H1 (cell line): ENCODE measurements at regions not wholly inside any gene's neighbourhood (a gene's known extent, or its start where the extent isn't known, plus 50 kb on each side); places are given as distances from the start of the nearest gene placed in this dataset.

Experiments
- CTCF ChIA-PET: fragments of 300-600 bp; sonication (Branson Sonifier 250); formaldehyde crosslinking; loops from one replicate; lab custom pipeline; 2021; ENCODE audit not compliant: partially characterized antibody; lab: Charles Lee
- POLR2A ChIA-PET: fragments of 300-600 bp; sonication (Branson Sonifier 250); formaldehyde crosslinking; loops from one replicate; lab custom pipeline; 2021; ENCODE audit warnings: inconsistent platforms; ENCODE audit not compliant: partially characterized antibody; lab: Charles Lee
- DNase-seq, 2 experiments: peaks; one replicate each; pipeline versions ENCODE4 v3.0.0 to v3.0.0-alpha.2; 2010 to 2022; ENCODE audit warnings: low spot score in 2 of 2, low read depth in 1 of 2, mixed read lengths in 1 of 2
- FAIRE-seq: peaks from 2 replicates; lab custom pipeline; 2011; peaks lifted over from hg19 to GRCh38; lab: Jason Lieb, UNC
- H2AFZ ChIP-seq: 2 replicates; pipeline ENCODE4 v1.8.1; 2012; ENCODE audit warnings: low read length, inconsistent platforms
- H2AK5ac ChIP-seq: 2 replicates; pipeline ENCODE4 v1.6.1; 2013; ENCODE audit warnings: low read depth, low read length
- H2BK120ac ChIP-seq: replicated peaks from 2 replicates; pipeline ENCODE3; 2013; ENCODE audit warnings: low read depth, low read length, inconsistent platforms
- H2BK12ac ChIP-seq: 2 replicates; pipeline ENCODE4 v1.6.1; 2013; ENCODE audit warnings: low read depth, low read length
- H2BK15ac ChIP-seq: 2 replicates; pipeline ENCODE4 v1.6.1; 2013; ENCODE audit warnings: low read length
- H2BK20ac ChIP-seq: 2 replicates; pipeline ENCODE4 v1.6.1; 2013; ENCODE audit warnings: low read length
- H2BK5ac ChIP-seq: 2 replicates; pipeline ENCODE4 v1.6.1; 2013; ENCODE audit warnings: low read depth, low read length
- H3K14ac ChIP-seq: 2 replicates; pipeline ENCODE4 v1.6.1; 2013; ENCODE audit warnings: inconsistent platforms; ENCODE audit not compliant: insufficient read length
- H3K18ac ChIP-seq: 2 replicates; pipeline ENCODE4 v1.6.1; 2013; ENCODE audit warnings: low read length; ENCODE audit errors: extremely low read depth
- H3K23ac ChIP-seq: 2 replicates; pipeline ENCODE4 v1.6.1; 2013; ENCODE audit warnings: inconsistent platforms; ENCODE audit not compliant: insufficient read length
- H3K23me2 ChIP-seq: 2 replicates; pipeline ENCODE4 v1.6.1; 2013; ENCODE audit warnings: low read depth, low read length
- H3K27ac ChIP-seq: 2 replicates; pipeline ENCODE4 v1.6.1; 2011; ENCODE audit warnings: low read depth, low read length, inconsistent platforms
- H3K27me3 ChIP-seq, 4 experiments: replicated peaks in 1 of 4; 1 replicate in 1 of 4; 2 replicates in 3 of 4; pipeline versions ENCODE4 v1.6.1 to v1.8.1; 2011 to 2013; ENCODE audit warnings: low read length in 3 of 4, mild to moderate bottlenecking in 3 of 4, inconsistent platforms in 2 of 4, mixed read lengths in 2 of 4, moderate library complexity in 1 of 4; ENCODE audit not compliant: control insufficient read depth in 3 of 4, insufficient read depth in 3 of 4; ENCODE audit errors: extremely low read depth in 1 of 4
- H3K36me3 ChIP-seq, 4 experiments: 2 replicates each; pipeline versions ENCODE4 v1.6.1 to v1.8.1; 2011 to 2013; ENCODE audit warnings: mild to moderate bottlenecking in 4 of 4, low read length in 3 of 4, moderate library complexity in 2 of 4, control low read depth in 1 of 4, inconsistent platforms in 1 of 4; ENCODE audit not compliant: insufficient read depth in 4 of 4, control insufficient read depth in 2 of 4
- H3K4ac ChIP-seq: replicated peaks from 2 replicates; pipeline ENCODE3; 2013; ENCODE audit warnings: low read length, low read depth, mixed read lengths, inconsistent platforms; ENCODE audit not compliant: insufficient read length
- H3K4me1 ChIP-seq, 4 experiments: replicated peaks in 1 of 4; 1 replicate in 1 of 4; 2 replicates in 3 of 4; pipeline versions ENCODE4 v1.6.1 to v1.8.1; 2011 to 2013; ENCODE audit warnings: low read length in 3 of 4, inconsistent platforms in 2 of 4, mixed read lengths in 1 of 4; ENCODE audit not compliant: insufficient read depth in 4 of 4, control insufficient read depth in 3 of 4
- H3K4me2 ChIP-seq, 2 experiments: 2 replicates each; pipeline versions ENCODE4 v1.6.1 to v1.8.1; 2011 to 2013; ENCODE audit warnings: low read depth in 2 of 2, low read length in 2 of 2, control low read depth in 1 of 2, inconsistent platforms in 1 of 2, mild to moderate bottlenecking in 1 of 2; ENCODE audit not compliant: insufficient read depth in 1 of 2
- H3K4me3 ChIP-seq, 4 experiments: fragments of 200-600, 300-600 bp in 1 of 4; sonication (generic), shearing (Covaris generic), sonication (Bioruptor Twin) in 1 of 4; 2 replicates each; pipeline versions ENCODE4 v1.5.1 to v1.8.1; 2011 to 2016; ENCODE audit warnings: low read length in 4 of 4, low read depth in 3 of 4, control low read depth in 2 of 4, inconsistent platforms in 2 of 4, mild to moderate bottlenecking in 2 of 4, mixed read lengths in 1 of 4, moderate library complexity in 1 of 4; ENCODE audit not compliant: insufficient read depth in 2 of 4; ENCODE audit errors: extremely low read depth in 1 of 4
- H3K56ac ChIP-seq: replicated peaks from 2 replicates; pipeline ENCODE3; 2013; ENCODE audit warnings: low read depth, mild to moderate bottlenecking, mixed read lengths, low read length, inconsistent platforms; ENCODE audit not compliant: insufficient read length
- H3K79me1 ChIP-seq: 2 replicates; pipeline ENCODE4 v1.6.1; 2013; ENCODE audit warnings: low read depth, low read length, control low read depth
- H3K79me2 ChIP-seq, 2 experiments: 2 replicates each; pipeline versions ENCODE4 v1.6.1 to v1.8.1; 2012 to 2013; ENCODE audit warnings: low read length in 2 of 2, mild to moderate bottlenecking in 2 of 2, inconsistent platforms in 1 of 2; ENCODE audit not compliant: insufficient read depth in 2 of 2, control insufficient read depth in 1 of 2
- H3K9ac ChIP-seq, 4 experiments: replicated peaks in 1 of 4; 1 replicate in 1 of 4; 2 replicates in 3 of 4; pipeline versions ENCODE4 v1.6.1 to v1.8.1; 2011 to 2013; ENCODE audit warnings: low read depth in 3 of 4, low read length in 3 of 4, control low read depth in 2 of 4, mild to moderate bottlenecking in 2 of 4, moderate library complexity in 2 of 4, inconsistent platforms in 1 of 4; ENCODE audit errors: extremely low read depth in 1 of 4
- H3K9me3 ChIP-seq, 2 experiments: 2 replicates each; pipeline versions ENCODE4 v1.6.1 to v1.8.1; 2012 to 2013; ENCODE audit warnings: mild to moderate bottlenecking in 2 of 2, moderate library complexity in 2 of 2, control low read depth in 1 of 2, inconsistent platforms in 1 of 2, low read depth in 1 of 2, low read length in 1 of 2, mixed read lengths in 1 of 2; ENCODE audit not compliant: insufficient read depth in 2 of 2
- H4K20me1 ChIP-seq, 2 experiments: replicated peaks in 1 of 2; 2 replicates each; pipeline versions ENCODE3 to v1.8.1; 2011 to 2013; ENCODE audit warnings: inconsistent platforms in 2 of 2, low read length in 2 of 2, mild to moderate bottlenecking in 1 of 2; ENCODE audit not compliant: insufficient read depth in 2 of 2, control insufficient read depth in 1 of 2
- H4K5ac ChIP-seq: 2 replicates; pipeline ENCODE4 v1.6.1; 2013; ENCODE audit warnings: low read length, low read depth, mixed read lengths, inconsistent platforms; ENCODE audit not compliant: insufficient read length
- H4K8ac ChIP-seq: 2 replicates; pipeline ENCODE4 v1.8.0; 2013; ENCODE audit warnings: mild to moderate bottlenecking, moderate library complexity, low read length, inconsistent platforms; ENCODE audit not compliant: insufficient read depth; ENCODE audit errors: extremely low read depth
- H4K91ac ChIP-seq: replicated peaks from 2 replicates; pipeline ENCODE3; 2013; ENCODE audit warnings: low read length, mixed read lengths, inconsistent platforms; ENCODE audit not compliant: insufficient read length
- GTF2F1 ChIP-seq: IDR thresholded peaks from 2 replicates; pipeline ENCODE4 v1.6.1; 2012; ENCODE audit warnings: low read depth, low read length, improper control_type of control experiment, borderline replicate concordance
- KDM1A ChIP-seq: fragments of 200-600, 300-600 bp; sonication (generic); IDR thresholded peaks from 2 replicates; pipeline ENCODE4 v1.7.1; 2016; ENCODE audit warnings: mild to moderate bottlenecking, low read length, borderline replicate concordance
- MAX ChIP-seq: IDR thresholded peaks from 2 replicates; pipeline ENCODE4 v1.6.1; 2012; ENCODE audit warnings: inconsistent platforms
- RFX5 ChIP-seq: IDR thresholded peaks from 2 replicates; pipeline ENCODE4 v1.6.1; 2011; ENCODE audit warnings: low read depth, low read length, improper control_type of control experiment, borderline replicate concordance
- RNF2 ChIP-seq: fragments of 200-900, 300-1000 bp; sonication (generic); IDR thresholded peaks from 2 replicates; pipeline ENCODE4 v1.7.1; 2016; ENCODE audit warnings: borderline replicate concordance, low read depth, mild to moderate bottlenecking, antibody characterized with exemption, low read length; ENCODE audit not compliant: poor library complexity, severe bottlenecking; ENCODE audit errors: missing control alignments
- SUZ12 ChIP-seq: fragments of 200-600 bp; sonication (generic); IDR thresholded peaks from 2 replicates; pipeline ENCODE4 v1.6.1; 2012; ENCODE audit warnings: mild to moderate bottlenecking, inconsistent platforms, low read length, moderate library complexity, mixed read lengths
- TEAD4 ChIP-seq: IDR thresholded peaks from 2 replicates; pipeline ENCODE4 v1.6.1; 2012; ENCODE audit warnings: low read depth, low read length, inconsistent platforms, mixed read lengths
- ZNF274 ChIP-seq: IDR thresholded peaks from 2 replicates; pipeline ENCODE4 v1.7.0; 2012; ENCODE audit warnings: low read length, borderline replicate concordance; ENCODE audit errors: extremely low read depth
- WGBS, 2 experiments: shearing (Covaris generic) in 1 of 2; methylation state at CpG; one replicate each; pipeline versions ENCODE4 v1.1.6 to v1.1.7; 2013 to 2015; ENCODE audit warnings: low lambda C conversion rate in 2 of 2, mixed read lengths in 2 of 2, inconsistent platforms in 1 of 2, low coverage in 1 of 2, missing lambda C conversion rate in 1 of 2; ENCODE audit not compliant: insufficient replicate concordance in 2 of 2, insufficient coverage in 1 of 2, insufficient read length in 1 of 2; ENCODE audit errors: extremely low coverage in 1 of 2, missing lambda C conversion rate in 1 of 2; 5-methylcytosine and 5-hydroxymethylcytosine counted together

- ChIA-PET CTCF (no interaction called here), POLR2A (no interaction called here)
- FAIRE-seq = no peak
These were observed 182.5 kb downstream of the ADSS2 start for GRCh38 chr1:244269169-244269568.

More at GRCh38 chr1:244269169-244269568, 182.5 kb downstream of the ADSS2 start:
- H3K18ac ChIP-seq = no peak overlapping the region
- H3K4me3 ChIP-seq = no peak overlapping the region
- no peak overlapping the region for H2BK20ac ChIP-seq
- no peak overlapping the region for H2AK5ac ChIP-seq
- no peak overlapping the region for H2BK5ac ChIP-seq
- no peaks in the 10 kb centered on the region for H3K23me2 ChIP-seq
- WGBS, 2 experiments = 90% methylated on average over 15 of the region's 15 CpGs; no CpG with 5 or more reads in 1 of the 2 experiments
- no peak overlapping the region for H4K91ac ChIP-seq
- H3K4me1 ChIP-seq = no peaks in the 10 kb centered on the region
- no peak overlapping the region for H3K4ac ChIP-seq
- no peak overlapping the region for H3K4me2 ChIP-seq
- no peak overlapping the region for H3K23ac ChIP-seq
- H2AFZ ChIP-seq = no peak overlapping the region
- no peak overlapping the region for H3K14ac ChIP-seq
- H3K79me2 ChIP-seq = no peaks in the 10 kb centered on the region
- no peaks in the 10 kb centered on the region for H3K36me3 ChIP-seq
- H3K79me1 ChIP-seq = no peaks in the 10 kb centered on the region
- H3K9ac ChIP-seq = no peak overlapping the region
- no peak overlapping the region for H2BK15ac ChIP-seq
- H4K20me1 ChIP-seq = no peaks in the 10 kb centered on the region
- H3K9me3 ChIP-seq = no peaks in the 10 kb centered on the region
- TF ChIP-seq GTF2F1 = no peak
- no peak for TF ChIP-seq SUZ12
- no peak for TF ChIP-seq KDM1A
- no peak for TF ChIP-seq RNF2
- no peak for TF ChIP-seq RFX5
- TF ChIP-seq MAX = no peak
- no peak for TF ChIP-seq TEAD4
- TF ChIP-seq ZNF274 = no peak
- TF ChIP-seq, all 59 proteins: peak for 0
- no peak overlapping the region for H4K5ac ChIP-seq
- H3K27ac ChIP-seq = no peak overlapping the region
- no peak overlapping the region for H2BK120ac ChIP-seq
- no peak overlapping the region for H2BK12ac ChIP-seq
- H3K27me3 ChIP-seq = no peaks in the 10 kb centered on the region
- no peak overlapping the region for H4K8ac ChIP-seq
- no peak for DNase-seq
- H3K56ac ChIP-seq = no peak overlapping the region
